Stimulated activated CD4-positive, alpha-beta T cell treated with anti-CD3 and anti-CD28 coated beads, TNF-alpha, amount 100 ng/mL, for 1 hour (primary cell): ENCODE measurements at regions not wholly inside any gene's neighbourhood (a gene's known extent, or its start where the extent isn't known, plus 50 kb on each side); places are given as distances from the start of the nearest gene placed in this dataset.
"Not testable (repeated sequence)": the region's sequence is repeated elsewhere in the genome, so short reads cannot be mapped to it uniquely, and the experiment has no call there.

Source experiments
- DNase-seq, 3 donors: peaks; one replicate each; pipeline ENCODE4 v3.0.0-alpha.2; 2020; ENCODE audit warnings: low read depth in 3 of 3, low spot score in 1 of 3

GRCh38 chr1:91207691-91208090, 185.9 kb upstream of the ZNF644 start:
- DNase-seq: not testable (repeated sequence)

- DNase-seq: not testable (repeated sequence)
Observed at GRCh38 chr1:91204150-91204549, 182.3 kb upstream of the ZNF644 start.

- DNase-seq: no peak
Observed at GRCh38 chr1:91201694-91202093, 179.9 kb upstream of the ZNF644 start.

- no peak for DNase-seq
Observed at GRCh38 chr1:91201176-91201575, 179.3 kb upstream of the ZNF644 start.

GRCh38 chr1:91200675-91201074, 178.8 kb upstream of the ZNF644 start:
- no peak for DNase-seq

- no peak for DNase-seq
Observed at GRCh38 chr1:91199988-91200387, 178.2 kb upstream of the ZNF644 start.

GRCh38 chr1:91190996-91191395, 169.2 kb upstream of the ZNF644 start:
- no peak for DNase-seq

- DNase-seq: no peak
Observed at GRCh38 chr1:91189096-91189495, 167.3 kb upstream of the ZNF644 start.

GRCh38 chr1:91182807-91183206, 161.0 kb upstream of the ZNF644 start:
- DNase-seq: not testable (repeated sequence)

GRCh38 chr1:91176250-91176649, 154.4 kb upstream of the ZNF644 start:
- DNase-seq: no peak

- no peak for DNase-seq
Observed at GRCh38 chr1:91174734-91175133, 152.9 kb upstream of the ZNF644 start.

GRCh38 chr1:91173346-91173890, 151.6 kb upstream of the ZNF644 start:
- DNase-seq: no peak

GRCh38 chr1:91172541-91172940, 150.7 kb upstream of the ZNF644 start:
- no peak for DNase-seq

GRCh38 chr1:91171898-91172297, 150.1 kb upstream of the ZNF644 start:
- no peak for DNase-seq

- no peak for DNase-seq
Observed at GRCh38 chr1:91170571-91170970, 148.7 kb upstream of the ZNF644 start.

- peak in 1 of 3 donors; percentile 2 for DNase-seq
Observed at GRCh38 chr1:91166106-91166712, 144.4 kb upstream of the ZNF644 start.

- peak; percentile 17 to 61 (median 30) for DNase-seq
Observed at GRCh38 chr1:91165033-91165654, 143.3 kb upstream of the ZNF644 start.

- DNase-seq: no peak
Observed at GRCh38 chr1:91162613-91163012, 140.8 kb upstream of the ZNF644 start.

- no peak for DNase-seq
Observed at GRCh38 chr1:91161749-91162148, 139.9 kb upstream of the ZNF644 start.

- DNase-seq: no peak
Observed at GRCh38 chr1:91161166-91161565, 139.3 kb upstream of the ZNF644 start.

GRCh38 chr1:91160363-91161075, 138.7 kb upstream of the ZNF644 start:
- DNase-seq: no peak

- DNase-seq: no peak
Observed at GRCh38 chr1:91153341-91153740, 131.5 kb upstream of the ZNF644 start.
